ENCODE measurements at regions not wholly inside any gene's neighbourhood (a gene's known extent, or its start where the extent isn't known, plus 50 kb on each side); places are given as distances from the start of the nearest gene placed in this dataset.

DNA sequence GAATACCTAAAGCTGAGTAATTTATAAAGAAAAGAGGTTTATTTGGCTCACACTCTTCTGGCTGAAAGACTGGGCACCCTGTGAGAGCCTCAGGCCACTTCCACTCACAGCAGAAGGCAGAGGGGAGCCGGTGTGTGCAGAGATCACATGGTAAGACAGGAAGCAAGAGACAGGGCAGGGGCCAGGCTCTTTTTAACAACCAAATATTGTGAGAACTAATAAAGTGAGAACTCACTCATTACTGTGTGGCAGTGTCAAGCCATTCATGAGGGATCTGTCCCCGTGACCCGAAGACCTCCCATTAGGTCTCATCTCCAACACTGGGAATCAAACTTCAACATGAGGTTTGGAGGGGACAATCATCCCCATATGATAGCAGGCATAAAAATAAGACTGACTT is 180.8 kb upstream of the DIO3 start:
- Mint-ChIP-seq H3K36me3 (ENCODE audit: low read depth, unreplicated experiment) (no peaks in the 10 kb centered on the region), H3K27ac (ENCODE audit: unreplicated experiment) (no peak overlapping the region)
- DNase-seq (ENCODE audit: low read depth) = no peak

DNA sequence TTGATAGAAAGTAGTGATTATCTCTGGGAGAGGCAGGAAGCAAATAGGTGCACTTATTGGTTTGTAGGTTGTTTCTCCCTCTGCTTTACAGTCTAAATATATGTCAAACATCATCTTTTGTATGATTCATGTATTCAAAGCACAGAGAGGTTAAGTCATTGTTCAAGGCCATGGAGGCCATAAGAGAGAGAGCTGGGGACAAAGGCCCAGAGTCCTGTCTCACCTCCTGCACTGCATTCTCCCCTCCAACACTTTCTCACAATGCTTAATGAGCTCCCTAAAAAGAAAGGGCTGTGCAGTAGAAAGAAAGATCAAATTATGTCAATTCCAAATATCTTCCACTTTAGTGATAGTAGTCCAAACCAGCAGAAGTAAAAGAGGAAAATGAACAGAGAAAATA is 180.4 kb upstream of the DIO3 start:
- H3K27me3 ChIP-seq (ENCODE audit: insufficient read depth, low read length) = no peaks in the 10 kb centered on the region
- no peaks in the 10 kb centered on the region for H3K79me2 ChIP-seq (ENCODE audit: insufficient read depth, low read length)
- TF ChIP-seq EZH2 (IDR thresholded peaks at IDR 0.05; ENCODE audit: insufficient read depth, low read length) = no peak
- TF ChIP-seq, protein P1, sequence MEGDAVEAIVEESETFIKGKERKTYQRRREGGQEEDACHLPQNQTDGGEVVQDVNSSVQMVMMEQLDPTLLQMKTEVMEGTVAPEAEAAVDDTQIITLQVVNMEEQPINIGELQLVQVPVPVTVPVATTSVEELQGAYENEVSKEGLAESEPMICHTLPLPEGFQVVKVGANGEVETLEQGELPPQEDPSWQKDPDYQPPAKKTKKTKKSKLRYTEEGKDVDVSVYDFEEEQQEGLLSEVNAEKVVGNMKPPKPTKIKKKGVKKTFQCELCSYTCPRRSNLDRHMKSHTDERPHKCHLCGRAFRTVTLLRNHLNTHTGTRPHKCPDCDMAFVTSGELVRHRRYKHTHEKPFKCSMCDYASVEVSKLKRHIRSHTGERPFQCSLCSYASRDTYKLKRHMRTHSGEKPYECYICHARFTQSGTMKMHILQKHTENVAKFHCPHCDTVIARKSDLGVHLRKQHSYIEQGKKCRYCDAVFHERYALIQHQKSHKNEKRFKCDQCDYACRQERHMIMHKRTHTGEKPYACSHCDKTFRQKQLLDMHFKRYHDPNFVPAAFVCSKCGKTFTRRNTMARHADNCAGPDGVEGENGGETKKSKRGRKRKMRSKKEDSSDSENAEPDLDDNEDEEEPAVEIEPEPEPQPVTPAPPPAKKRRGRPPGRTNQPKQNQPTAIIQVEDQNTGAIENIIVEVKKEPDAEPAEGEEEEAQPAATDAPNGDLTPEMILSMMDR (IDR thresholded peaks at IDR 0.05; ENCODE audit: insufficient read depth, low read depth, low read length) = no peak
- DNase-seq (ENCODE audit: low read depth) (no peak), FAIRE-seq (no peak)
- H3K9me3 ChIP-seq (ENCODE audit: insufficient read depth, low read depth, low read length) = peaks cover 3% of the 10 kb centered on the region
- H3K36me3 ChIP-seq (ENCODE audit: insufficient read depth, low read length) = no peaks in the 10 kb centered on the region
- Mint-ChIP-seq H3K9me3 (ENCODE audit: unreplicated experiment) (peaks cover 17% of the 10 kb centered on the region), H3K4me3 (ENCODE audit: unreplicated experiment) (no peak overlapping the region), H3K4me1 (ENCODE audit: low read depth, unreplicated experiment) (no peaks in the 10 kb centered on the region), H3K27ac (ENCODE audit: unreplicated experiment) (no peak overlapping the region), H3K36me3 (ENCODE audit: low read depth, unreplicated experiment) (no peaks in the 10 kb centered on the region), H3K27me3 (ENCODE audit: low read depth, unreplicated experiment) (peaks cover 4% of the 10 kb centered on the region)
- no peak overlapping the region for H3K9ac ChIP-seq (ENCODE audit: low read length)
- H3K27ac ChIP-seq (ENCODE audit: low read depth, low read length) = no peak overlapping the region
- no peaks in the 10 kb centered on the region for H3K4me1 ChIP-seq (ENCODE audit: insufficient read depth, low read length)
- H3K4me2 ChIP-seq (ENCODE audit: low read length) = no peak overlapping the region
- no peak overlapping the region for H3K4me3 ChIP-seq (ENCODE audit: insufficient read depth, low read depth, low read length)
- H4K20me1 ChIP-seq (ENCODE audit: insufficient read depth, low read length) = no peaks in the 10 kb centered on the region
- no peak overlapping the region for H2AFZ ChIP-seq (ENCODE audit: low read depth, low read length)

More for the DNA sequence above, 180.8 kb upstream of the DIO3 start:
- Histone ChIP-seq H2AFZ (ENCODE audit: low read depth, low read length) (no peak overlapping the region), H4K20me1 (ENCODE audit: insufficient read depth, low read length) (no peaks in the 10 kb centered on the region), H3K4me2 (ENCODE audit: low read length) (no peak overlapping the region), H3K27ac (ENCODE audit: low read depth, low read length) (no peak overlapping the region), H3K9me3 (ENCODE audit: insufficient read depth, low read depth, low read length) (peaks cover 3% of the 10 kb centered on the region), H3K4me3 (ENCODE audit: insufficient read depth, low read depth, low read length) (no peak overlapping the region), H3K36me3 (ENCODE audit: insufficient read depth, low read length) (no peaks in the 10 kb centered on the region), H3K27me3 (ENCODE audit: insufficient read depth, low read length) (no peaks in the 10 kb centered on the region), H3K9ac (ENCODE audit: low read length) (no peak overlapping the region), H3K4me1 (ENCODE audit: insufficient read depth, low read length) (no peaks in the 10 kb centered on the region), H3K79me2 (ENCODE audit: insufficient read depth, low read length) (no peaks in the 10 kb centered on the region)
- no peaks in the 10 kb centered on the region for H3K4me1 Mint-ChIP-seq (ENCODE audit: low read depth, unreplicated experiment)
- peaks cover 15% of the 10 kb centered on the region for H3K9me3 Mint-ChIP-seq (ENCODE audit: unreplicated experiment)
- peaks cover 6% of the 10 kb centered on the region for H3K27me3 Mint-ChIP-seq (ENCODE audit: low read depth, unreplicated experiment)
- no peak for TF ChIP-seq EZH2 (IDR thresholded peaks at IDR 0.05; ENCODE audit: insufficient read depth, low read length)
- TF ChIP-seq, protein P1 (IDR thresholded peaks at IDR 0.05; ENCODE audit: insufficient read depth, low read depth, low read length) = no peak
- H3K4me3 Mint-ChIP-seq (ENCODE audit: unreplicated experiment) = no peak overlapping the region
- FAIRE-seq = no peak

DNA sequence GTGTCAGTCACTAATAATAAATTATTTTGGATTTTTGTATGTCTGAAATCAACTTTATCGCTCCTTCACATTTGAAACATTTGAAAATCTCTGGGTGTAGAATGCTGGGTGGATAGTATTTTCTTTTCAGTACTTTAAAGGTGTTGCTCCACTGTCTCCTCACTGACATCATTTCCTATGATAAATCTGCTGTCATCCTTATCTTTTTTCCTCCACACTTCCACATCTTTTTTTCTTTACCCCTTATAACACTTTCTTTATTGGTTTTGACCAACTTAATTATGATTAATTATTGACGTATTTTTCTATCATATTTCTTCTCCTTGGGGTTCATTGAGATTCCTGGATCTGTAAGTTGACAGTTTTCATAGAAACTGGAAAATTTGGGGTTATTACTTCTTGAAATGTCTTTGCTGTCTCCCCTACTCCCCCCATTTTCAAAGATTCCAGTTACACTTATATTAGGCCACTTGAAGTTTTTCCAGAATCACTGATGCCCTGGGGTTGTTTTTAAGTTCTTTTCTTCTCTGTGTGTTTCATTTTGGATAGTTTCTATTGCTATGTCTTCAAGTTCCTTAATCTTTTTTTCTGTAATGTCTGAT is 177.5 kb upstream of the DIO3 start:
- H3K27ac ChIP-seq (ENCODE audit: low read depth, low read length) = no peak overlapping the region
- Mint-ChIP-seq H3K4me1 (ENCODE audit: low read depth, unreplicated experiment) (no peaks in the 10 kb centered on the region), H3K27ac (ENCODE audit: unreplicated experiment) (no peak overlapping the region), H3K27me3 (ENCODE audit: low read depth, unreplicated experiment) (no peaks in the 10 kb centered on the region), H3K36me3 (ENCODE audit: low read depth, unreplicated experiment) (no peaks in the 10 kb centered on the region), H3K4me3 (ENCODE audit: unreplicated experiment) (no peak overlapping the region), H3K9me3 (ENCODE audit: unreplicated experiment) (peaks cover 17% of the 10 kb centered on the region)
- H3K4me3 ChIP-seq (ENCODE audit: insufficient read depth, low read depth, low read length) = no peak overlapping the region
- no peak overlapping the region for H2AFZ ChIP-seq (ENCODE audit: low read depth, low read length)
- no peaks in the 10 kb centered on the region for H3K4me1 ChIP-seq (ENCODE audit: insufficient read depth, low read length)
- H4K20me1 ChIP-seq (ENCODE audit: insufficient read depth, low read length) = no peaks in the 10 kb centered on the region
- TF ChIP-seq EZH2 (IDR thresholded peaks at IDR 0.05; ENCODE audit: insufficient read depth, low read length) = no peak
- TF ChIP-seq, protein P1 (IDR thresholded peaks at IDR 0.05; ENCODE audit: insufficient read depth, low read depth, low read length) = no peak
- H3K4me2 ChIP-seq (ENCODE audit: low read length) = no peak overlapping the region
- no peaks in the 10 kb centered on the region for H3K79me2 ChIP-seq (ENCODE audit: insufficient read depth, low read length)
- H3K27me3 ChIP-seq (ENCODE audit: insufficient read depth, low read length) = no peaks in the 10 kb centered on the region
- no peak for DNase-seq (ENCODE audit: low read depth)
- H3K9ac ChIP-seq (ENCODE audit: low read length) = no peak overlapping the region
- peaks cover 3% of the 10 kb centered on the region for H3K9me3 ChIP-seq (ENCODE audit: insufficient read depth, low read depth, low read length)
- H3K36me3 ChIP-seq (ENCODE audit: insufficient read depth, low read length) = no peaks in the 10 kb centered on the region
- no peak for FAIRE-seq

All from astrocyte (in vitro differentiated cells and primary cell).